Thyroid gland (tissue), 4 donors: ENCODE measurements at regions not wholly inside any gene's neighbourhood (a gene's known extent, or its start where the extent isn't known, plus 50 kb on each side); places are given as distances from the start of the nearest gene placed in this dataset.
"Not testable (repeated sequence)": the region's sequence is repeated elsewhere in the genome, so short reads cannot be mapped to it uniquely, and the experiment has no call there.

Experiments used
- DNase-seq, 2 donors: peaks; one replicate each; pipeline ENCODE4 v3.0.0-alpha.2; 2019
- H3K27ac ChIP-seq, 3 donors: fragments of 200-600 bp; sonication (generic); 1 replicate in 2 of 3; 2 replicates in 1 of 3; pipeline ENCODE4 v1.5.1; 2016 to 2019; ENCODE audit warnings: mild to moderate bottlenecking in 1 of 3, moderate library complexity in 1 of 3
- H3K27me3 ChIP-seq: fragments of 200-600 bp; sonication (generic); one replicate; pipeline ENCODE4 v1.5.1; 2019
- H3K36me3 ChIP-seq, 2 donors: fragments of 200-600 bp; sonication (generic); one replicate each; pipeline ENCODE4 v1.5.1; 2016 to 2019
- H3K4me1 ChIP-seq, 2 donors: fragments of 200-600 bp; sonication (generic); one replicate each; pipeline ENCODE4 v1.5.1; 2017 to 2019
- H3K4me3 ChIP-seq, 3 donors: fragments of 200-600 bp; sonication (generic); replicated peaks in 1 of 3; 1 replicate in 2 of 3; 2 replicates in 1 of 3; pipeline ENCODE4 v1.5.1; 2016; ENCODE audit warnings: mild to moderate bottlenecking in 1 of 3
- H3K9me3 ChIP-seq: fragments of 200-600 bp; sonication (generic); one replicate; pipeline ENCODE4 v1.5.1; 2017
- CTCF ChIP-seq, 6 experiments: fragments of 200-600 bp in 3 of 6; fragments of 450-650 bp in 3 of 6; sonication (generic) in 3 of 6; IDR thresholded peaks; one replicate each; pipeline ENCODE4 v1.5.1; 2016 to 2019; ENCODE audit warnings: antibody characterized with exemption in 6 of 6, mild to moderate bottlenecking in 2 of 6, inconsistent platforms in 1 of 6, moderate library complexity in 1 of 6
- POLR2A ChIP-seq, 2 donors: fragments of 450-650 bp; IDR thresholded peaks; one replicate each; pipeline ENCODE4 v1.6.1; 2017; ENCODE audit warnings: antibody characterized with exemption in 2 of 2, mild to moderate bottlenecking in 2 of 2, moderate library complexity in 1 of 2
- WGBS, 2 donors: methylation state at CpG; one replicate each; pipeline ENCODE4 v1.1.5; 2017; 5-methylcytosine and 5-hydroxymethylcytosine counted together
- intact Hi-C: fragments of 100-400 bp; cut with DNase I; formaldehyde crosslinking; loops from one replicate; pipeline ENCODE4 v1.15.1; 2023

GRCh38 chr13:21246761-21247452 lies 70.4 kb downstream of the MRPL57 start:
- intact Hi-C loops, result no loop called here
- peaks cover 3 to 8% of the 10 kb centered on the region in 2 donors for H3K4me1 ChIP-seq
- no peaks in the 10 kb centered on the region for H3K36me3 ChIP-seq
- H3K4me3 ChIP-seq, result no peak overlapping the region
- 80 to 85% methylated on average over 10 of the region's 10 CpGs for WGBS, 2 donors
- DNase-seq, result no peak
- TF ChIP-seq POLR2A (IDR thresholded peaks at IDR 0.05) (no peak), CTCF (IDR thresholded peaks at IDR 0.05) (no peak)
- no peak overlapping the region for H3K27ac ChIP-seq
- no peaks in the 10 kb centered on the region for H3K9me3 ChIP-seq
- no peaks in the 10 kb centered on the region for H3K27me3 ChIP-seq

DNA sequence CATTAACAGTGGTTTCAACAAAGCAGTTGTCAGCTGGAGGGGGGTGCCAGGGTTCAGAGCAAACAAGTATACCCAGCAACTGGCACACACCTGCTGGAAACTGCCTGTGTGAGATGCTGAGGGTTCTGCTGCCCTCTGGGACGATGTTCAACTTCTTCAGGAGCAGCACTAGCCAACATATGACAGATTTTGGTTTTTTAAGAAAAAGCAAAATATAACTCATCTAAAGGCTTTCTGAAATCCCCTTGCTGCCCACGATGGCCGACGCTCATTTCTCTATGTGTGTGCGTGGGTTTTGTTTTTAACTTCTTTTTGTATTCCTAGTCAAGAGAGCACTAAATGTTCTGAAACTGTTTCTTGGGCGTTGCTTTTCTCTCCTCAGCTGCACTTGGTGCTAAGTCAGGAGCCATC lies 79.9 kb downstream of the MRPL57 start:
- intact Hi-C loops, result no loop called here
- WGBS, 2 donors, result 80 to 86% methylated on average over 6 of the region's 6 CpGs

GRCh38 chr13:21256891-21257290 lies 80.4 kb downstream of the MRPL57 start:
- H3K27ac ChIP-seq, result no peak overlapping the region
- no peaks in the 10 kb centered on the region for H3K4me1 ChIP-seq
- no peaks in the 10 kb centered on the region for H3K36me3 ChIP-seq
- TF ChIP-seq POLR2A (IDR thresholded peaks at IDR 0.05), result no peak
- TF ChIP-seq CTCF (IDR thresholded peaks at IDR 0.05), result no peak
- 66 to 78% methylated on average over 2 of the region's 2 CpGs for WGBS, 2 donors
- intact Hi-C loops, result no loop called here
- H3K27me3 ChIP-seq, result no peaks in the 10 kb centered on the region
- no peak for DNase-seq
- H3K4me3 ChIP-seq, result no peak overlapping the region
- no peaks in the 10 kb centered on the region for H3K9me3 ChIP-seq

More for the DNA sequence above, 79.9 kb downstream of the MRPL57 start:
- no peaks in the 10 kb centered on the region for H3K27me3 ChIP-seq
- H3K36me3 ChIP-seq, result no peaks in the 10 kb centered on the region
- no peak for DNase-seq
- H3K9me3 ChIP-seq, result no peaks in the 10 kb centered on the region
- H3K4me1 ChIP-seq, result no peaks in the 10 kb centered on the region
- H3K4me3 ChIP-seq, result no peak overlapping the region
- H3K27ac ChIP-seq, result no peak overlapping the region
- no peak for TF ChIP-seq CTCF (IDR thresholded peaks at IDR 0.05)
- TF ChIP-seq POLR2A (IDR thresholded peaks at IDR 0.05), result no peak

DNA sequence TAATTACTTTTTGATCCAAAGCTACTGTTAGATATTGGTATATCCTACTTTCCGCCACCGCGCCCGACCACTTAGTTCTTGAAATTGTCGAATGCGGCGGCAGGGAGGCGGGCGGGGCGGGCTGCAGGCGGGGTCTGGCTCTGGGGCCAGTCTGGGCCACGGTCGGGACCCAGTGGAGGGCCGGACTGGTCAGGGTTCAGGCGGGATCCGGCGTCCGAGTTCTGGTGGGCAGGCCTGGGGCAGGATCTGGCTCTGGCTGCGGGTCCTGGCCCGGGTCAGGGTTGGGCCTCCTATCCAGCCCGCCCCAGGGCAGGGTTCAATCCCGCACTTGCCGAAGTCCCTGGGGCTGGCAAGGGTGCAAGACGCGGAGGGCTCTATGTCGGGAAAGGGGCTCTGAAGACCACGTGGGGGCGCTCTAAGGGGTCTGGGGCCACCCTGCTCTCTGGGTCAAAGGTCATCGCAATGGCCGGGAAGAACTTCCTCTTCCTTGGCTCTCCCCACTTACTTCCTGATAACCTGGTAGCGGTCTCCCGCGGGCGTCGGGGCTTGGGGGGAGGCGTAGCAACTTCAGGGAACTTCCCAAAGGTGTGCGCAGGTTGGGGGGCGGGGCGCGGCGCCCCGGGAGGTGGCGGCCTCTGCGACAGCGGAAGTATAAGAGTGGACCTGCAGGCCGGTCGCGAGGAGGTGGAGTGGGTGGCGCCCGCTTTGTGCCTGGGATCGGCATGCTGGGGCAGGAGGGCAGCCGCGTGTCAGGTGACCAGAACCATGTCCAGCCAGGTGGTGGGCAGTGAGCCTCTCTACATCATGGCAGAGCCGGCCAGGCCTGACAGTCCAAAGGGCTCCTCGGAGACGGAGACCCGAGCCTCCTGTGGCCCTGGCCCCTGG lies 83.4 kb downstream of the MRPL57 start:
- Histone ChIP-seq H3K9me3 (no peaks in the 10 kb centered on the region), H3K4me3 (no peak overlapping the region), H3K36me3 (no peaks in the 10 kb centered on the region), H3K27ac (no peak overlapping the region), H3K27me3 (no peaks in the 10 kb centered on the region), H3K4me1 (no peaks in the 10 kb centered on the region)
- WGBS, 2 donors, result 93 to 96% methylated on average over 48 to 57 of the region's 57 CpGs
- no peak for TF ChIP-seq CTCF (IDR thresholded peaks at IDR 0.05)
- no peak for TF ChIP-seq POLR2A (IDR thresholded peaks at IDR 0.05)
- no peak for DNase-seq
- intact Hi-C loops, result no loop called here

DNA sequence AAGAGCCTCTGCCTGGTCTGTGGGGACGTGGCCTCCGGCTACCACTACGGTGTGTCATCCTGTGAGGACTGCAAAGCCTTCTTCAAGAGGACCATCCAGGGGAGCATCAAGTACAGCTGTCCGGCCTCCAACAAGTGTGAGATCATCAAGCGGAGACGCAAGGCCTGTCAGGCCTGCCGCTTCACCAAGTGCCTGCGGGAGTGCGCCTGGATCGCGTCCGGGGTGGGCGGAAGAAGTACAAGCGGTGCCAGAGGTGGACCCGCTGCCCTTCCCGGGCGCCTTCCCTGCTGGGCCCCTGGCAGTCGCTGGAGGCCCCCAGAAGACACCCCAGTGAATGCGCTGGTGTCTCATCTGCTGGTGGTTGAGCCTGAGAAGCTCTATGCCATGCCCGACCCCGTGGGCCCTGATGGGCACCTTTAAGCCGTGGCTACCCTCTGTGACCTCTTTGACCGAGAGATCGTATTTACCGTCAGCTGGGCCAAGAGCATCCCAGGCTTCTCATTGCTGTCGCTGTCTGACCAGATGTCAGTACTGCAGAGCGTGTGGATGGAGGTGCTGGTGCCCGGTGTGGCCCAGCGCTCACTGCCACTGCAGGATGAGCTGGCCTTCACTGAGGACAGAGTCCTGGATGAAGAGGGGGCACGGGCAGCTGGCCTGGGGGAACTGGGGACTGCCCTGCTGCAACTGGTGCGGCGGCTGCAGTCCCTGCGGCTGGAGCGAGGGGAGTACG lies 84.3 kb downstream of the MRPL57 start:
- H3K4me1 ChIP-seq, H3K4me3 ChIP-seq, H3K9me3 ChIP-seq, intact Hi-C loops, DNase-seq, H3K36me3 ChIP-seq, H3K27me3 ChIP-seq, H3K27ac ChIP-seq: not testable (repeated sequence)
- 95% methylated on average over 16 to 31 of the region's 35 CpGs for WGBS, 2 donors

DNA sequence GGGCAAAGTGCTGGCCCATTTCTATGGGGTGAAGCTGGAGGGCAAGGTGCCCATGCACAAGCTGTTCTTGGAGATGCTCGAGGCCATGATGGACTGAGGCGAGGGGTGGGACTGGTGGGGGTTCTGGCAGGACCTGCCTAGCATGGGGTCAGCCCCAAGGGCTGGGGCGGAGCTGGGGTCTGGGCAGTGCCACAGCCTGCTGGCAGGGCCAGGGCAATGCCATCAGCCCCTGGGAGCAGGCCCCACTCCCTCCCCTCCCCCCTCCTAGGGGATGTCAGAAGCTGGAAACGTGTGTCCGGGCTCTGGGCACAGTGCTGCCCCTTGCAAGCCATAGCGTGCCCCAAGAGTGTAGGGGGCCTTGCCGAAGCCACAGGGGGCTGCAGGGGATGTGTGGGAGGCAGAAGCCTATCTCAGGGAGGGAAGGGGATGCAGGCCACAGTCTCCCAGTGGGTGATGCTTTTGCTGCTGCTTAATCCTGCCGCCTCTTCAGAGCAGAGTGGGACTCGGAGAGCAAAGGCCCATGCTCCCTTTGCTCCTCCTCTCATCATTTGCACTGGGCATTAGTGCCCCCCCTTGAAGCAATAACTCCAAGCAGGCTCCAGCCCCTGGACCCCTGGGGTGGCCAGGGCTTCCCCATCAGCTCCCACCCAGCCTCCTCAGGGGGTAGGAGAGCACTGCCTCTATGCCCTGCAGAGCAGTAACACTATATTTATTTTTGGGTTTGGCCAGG lies 85.2 kb downstream of the MRPL57 start:
- H3K36me3 ChIP-seq, H3K27ac ChIP-seq, intact Hi-C loops, H3K4me1 ChIP-seq, H3K4me3 ChIP-seq, H3K27me3 ChIP-seq, DNase-seq, H3K9me3 ChIP-seq: not testable (repeated sequence)
- WGBS, 2 donors, result 71 to 96% methylated on average over 2 of the region's 9 CpGs

- H3K4me3 ChIP-seq, H3K27ac ChIP-seq, DNase-seq, intact Hi-C loops, H3K4me1 ChIP-seq, H3K27me3 ChIP-seq, H3K36me3 ChIP-seq, H3K9me3 ChIP-seq: not testable (repeated sequence)
- 31 to 35% methylated on average over 3 to 4 of the region's 4 CpGs for whole genome bisulfite sequencing, 2 donors
Measured at GRCh38 chr13:21263909-21264308, 87.5 kb downstream of the MRPL57 start.
